Gastroesophageal sphincter (tissue), 4 donors: ENCODE measurements at regions not wholly inside any gene's neighbourhood (a gene's known extent, or its start where the extent isn't known, plus 50 kb on each side); places are given as distances from the start of the nearest gene placed in this dataset.

Source experiments
- ATAC-seq: fragments of 150-250 bp; one replicate; pipeline ENCODE4 v1.9.1; 2016; ENCODE audit warnings: mild to moderate bottlenecking, moderate library complexity
- H3K27ac ChIP-seq, 4 donors: fragments of 200-600 bp; sonication (generic) in 3 of 4; 1 replicate in 3 of 4; 2 replicates in 1 of 4; pipeline ENCODE4 v1.5.1; 2016 to 2019
- H3K27me3 ChIP-seq: fragments of 200-600 bp; sonication (generic); one replicate; pipeline ENCODE4 v1.5.1; 2019
- H3K36me3 ChIP-seq, 2 donors: fragments of 200-600 bp; sonication (generic); one replicate each; pipeline ENCODE4 v1.5.1; 2019; ENCODE audit warnings: control low read depth in 1 of 2
- H3K4me1 ChIP-seq, 3 donors: fragments of 200-600 bp; sonication (generic); 1 replicate in 2 of 3; 2 replicates in 1 of 3; pipeline ENCODE4 v1.5.1; 2016 to 2019; ENCODE audit warnings: control low read depth in 2 of 3
- H3K4me3 ChIP-seq, 2 donors: fragments of 200-600 bp; sonication (generic); one replicate each; pipeline ENCODE4 v1.5.1; 2019; ENCODE audit warnings: mild to moderate bottlenecking in 1 of 2, moderate library complexity in 1 of 2
- H3K9me3 ChIP-seq, 3 donors: fragments of 200-600 bp; sonication (generic); one replicate each; pipeline ENCODE4 v1.5.1; 2017 to 2019; ENCODE audit warnings: control low read depth in 2 of 3
- EP300 ChIP-seq: sonication (generic); formaldehyde crosslinking; IDR thresholded peaks from one replicate; pipeline ENCODE4 v1.6.1; 2017; ENCODE audit warnings: antibody characterized with exemption, mild to moderate bottlenecking
- POLR2A ChIP-seq, 2 donors: fragments of 450-650 bp; IDR thresholded peaks; one replicate each; pipeline ENCODE4 v1.6.1; 2017; ENCODE audit warnings: antibody characterized with exemption in 2 of 2, mild to moderate bottlenecking in 2 of 2, moderate library complexity in 1 of 2
- POLR2AphosphoS5 ChIP-seq: sonication (generic); formaldehyde crosslinking; IDR thresholded peaks from one replicate; pipeline ENCODE4 v1.6.1; 2017; ENCODE audit warnings: antibody characterized with exemption
- whole genome bisulfite sequencing, 2 donors: methylation state at CpG; one replicate each; pipeline ENCODE4 v1.1.5; 2018; ENCODE audit warnings: low coverage in 1 of 2; 5-methylcytosine and 5-hydroxymethylcytosine counted together
- TF ChIP-seq, protein P1 (sequence below), 4 experiments: fragments of 200-600 bp in 2 of 4; fragments of 450-650 bp in 2 of 4; sonication (generic) in 1 of 4; IDR thresholded peaks; one replicate each; pipeline ENCODE4 v1.5.1; 2017 to 2019; ENCODE audit warnings: antibody characterized with exemption in 4 of 4, mild to moderate bottlenecking in 2 of 4, moderate library complexity in 2 of 4

GRCh38 chr5:158390577-158390976, 531.6 kb upstream of the CLINT1 start:
- 20 to 85% methylated on average over 1 of the region's 1 CpG for WGBS, 2 donors
- Histone ChIP-seq H3K36me3 (no peaks in the 10 kb centered on the region), H3K4me3 (no peak overlapping the region), H3K9me3 (no peaks in the 10 kb centered on the region), H3K27me3 (no peaks in the 10 kb centered on the region), H3K4me1 (no peaks in the 10 kb centered on the region), H3K27ac (no peak overlapping the region)
- TF ChIP-seq POLR2A (IDR thresholded peaks at IDR 0.05) (no peak), POLR2AphosphoS5 (no peak), EP300 (no peak)
- TF ChIP-seq, protein P1, sequence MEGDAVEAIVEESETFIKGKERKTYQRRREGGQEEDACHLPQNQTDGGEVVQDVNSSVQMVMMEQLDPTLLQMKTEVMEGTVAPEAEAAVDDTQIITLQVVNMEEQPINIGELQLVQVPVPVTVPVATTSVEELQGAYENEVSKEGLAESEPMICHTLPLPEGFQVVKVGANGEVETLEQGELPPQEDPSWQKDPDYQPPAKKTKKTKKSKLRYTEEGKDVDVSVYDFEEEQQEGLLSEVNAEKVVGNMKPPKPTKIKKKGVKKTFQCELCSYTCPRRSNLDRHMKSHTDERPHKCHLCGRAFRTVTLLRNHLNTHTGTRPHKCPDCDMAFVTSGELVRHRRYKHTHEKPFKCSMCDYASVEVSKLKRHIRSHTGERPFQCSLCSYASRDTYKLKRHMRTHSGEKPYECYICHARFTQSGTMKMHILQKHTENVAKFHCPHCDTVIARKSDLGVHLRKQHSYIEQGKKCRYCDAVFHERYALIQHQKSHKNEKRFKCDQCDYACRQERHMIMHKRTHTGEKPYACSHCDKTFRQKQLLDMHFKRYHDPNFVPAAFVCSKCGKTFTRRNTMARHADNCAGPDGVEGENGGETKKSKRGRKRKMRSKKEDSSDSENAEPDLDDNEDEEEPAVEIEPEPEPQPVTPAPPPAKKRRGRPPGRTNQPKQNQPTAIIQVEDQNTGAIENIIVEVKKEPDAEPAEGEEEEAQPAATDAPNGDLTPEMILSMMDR (IDR thresholded peaks at IDR 0.05), result no peak
- no peak for ATAC-seq

DNA sequence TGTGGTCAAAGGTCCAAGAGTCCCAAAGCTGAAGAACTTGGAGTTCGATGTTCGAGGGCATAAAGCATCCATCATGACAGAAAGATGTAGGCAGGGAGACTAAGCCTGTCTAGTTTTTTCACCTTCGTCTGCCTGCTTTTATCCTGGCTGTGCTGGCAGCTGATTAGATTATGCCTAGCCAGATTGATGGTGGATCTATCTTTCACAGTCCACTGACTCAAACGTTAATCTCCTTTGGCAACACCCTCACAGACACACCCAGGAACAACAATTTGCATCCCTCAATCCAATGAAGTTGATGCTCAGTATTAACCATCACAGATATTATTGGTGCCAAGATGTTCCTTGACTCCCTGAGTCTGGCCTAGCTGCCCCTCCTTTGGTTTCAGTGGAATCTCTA, 530.8 kb upstream of the CLINT1 start:
- Histone ChIP-seq H3K27ac (no peak overlapping the region), H3K36me3 (no peaks in the 10 kb centered on the region), H3K27me3 (no peaks in the 10 kb centered on the region), H3K4me3 (no peak overlapping the region), H3K4me1 (no peaks in the 10 kb centered on the region), H3K9me3 (no peaks in the 10 kb centered on the region)
- WGBS, 2 donors, result 47 to 84% methylated on average over 2 to 4 of the region's 4 CpGs
- TF ChIP-seq EP300 (no peak), POLR2AphosphoS5 (no peak), POLR2A (IDR thresholded peaks at IDR 0.05) (no peak)
- TF ChIP-seq, protein P1 (IDR thresholded peaks at IDR 0.05), result no peak
- ATAC-seq, result no peak

- WGBS, 2 donors, result 93 to 98% methylated on average over 5 to 9 of the region's 9 CpGs
- no peak for TF ChIP-seq POLR2AphosphoS5
- no peak for TF ChIP-seq EP300
- TF ChIP-seq, protein P1 (IDR thresholded peaks at IDR 0.05), result no peak
- no peak for TF ChIP-seq POLR2A (IDR thresholded peaks at IDR 0.05)
- Histone ChIP-seq H3K36me3 (no peaks in the 10 kb centered on the region), H3K27ac (no peak overlapping the region), H3K4me3 (no peak overlapping the region), H3K4me1 (peaks cover 0 to 5% (median 4%) of the 10 kb centered on the region in 3 donors), H3K9me3 (no peaks in the 10 kb centered on the region), H3K27me3 (no peaks in the 10 kb centered on the region)
- ATAC-seq, result no peak
Measured at GRCh38 chr5:158388021-158388420, 529.1 kb upstream of the CLINT1 start.

GRCh38 chr5:158387499-158387898, 528.6 kb upstream of the CLINT1 start:
- ATAC-seq, result no peak
- TF ChIP-seq, protein P1 (IDR thresholded peaks at IDR 0.05), result no peak
- no peak for TF ChIP-seq EP300
- no peak for TF ChIP-seq POLR2AphosphoS5
- no peak for TF ChIP-seq POLR2A (IDR thresholded peaks at IDR 0.05)
- Histone ChIP-seq H3K27ac (no peak overlapping the region), H3K9me3 (no peaks in the 10 kb centered on the region), H3K4me3 (no peak overlapping the region), H3K36me3 (no peaks in the 10 kb centered on the region), H3K4me1 (peaks cover 0 to 10% (median 9%) of the 10 kb centered on the region in 3 donors), H3K27me3 (no peaks in the 10 kb centered on the region)
- WGBS, 2 donors, result 75% methylated on average over 1 of the region's 1 CpG; no CpG with 5 or more reads in 1 of the 2 donors

GRCh38 chr5:158385982-158386381, 527.0 kb upstream of the CLINT1 start:
- Histone ChIP-seq H3K9me3 (no peaks in the 10 kb centered on the region), H3K4me1 (peaks cover 0 to 21% (median 9%) of the 10 kb centered on the region in 3 donors), H3K4me3 (no peak overlapping the region), H3K27ac (no peak overlapping the region), H3K36me3 (no peaks in the 10 kb centered on the region), H3K27me3 (no peaks in the 10 kb centered on the region)
- 92 to 100% methylated on average over 1 to 3 of the region's 3 CpGs for WGBS, 2 donors
- no peak for TF ChIP-seq EP300
- no peak for TF ChIP-seq POLR2AphosphoS5
- TF ChIP-seq, protein P1 (IDR thresholded peaks at IDR 0.05), result no peak
- no peak for TF ChIP-seq POLR2A (IDR thresholded peaks at IDR 0.05)
- ATAC-seq, result no peak
